GM10266 (cell line): ENCODE measurements at regions not wholly inside any gene's neighbourhood (a gene's known extent, or its start where the extent isn't known, plus 50 kb on each side); places are given as distances from the start of the nearest gene placed in this dataset.
A peak's percentile ranks its signal among the peaks of the same experiment; 100 is the strongest.

Source experiments
- DNase-seq: peaks from one replicate; pipeline ENCODE4 v3.0.0; 2012; ENCODE audit errors: extremely low spot score
- TF ChIP-seq, protein P1 (sequence below): IDR thresholded peaks from 2 replicates; pipeline ENCODE4 v1.5.1; 2012; ENCODE audit warnings: mild to moderate bottlenecking, low read depth; ENCODE audit not compliant: control insufficient read depth, insufficient read depth; ENCODE audit errors: missing control alignments

DNA sequence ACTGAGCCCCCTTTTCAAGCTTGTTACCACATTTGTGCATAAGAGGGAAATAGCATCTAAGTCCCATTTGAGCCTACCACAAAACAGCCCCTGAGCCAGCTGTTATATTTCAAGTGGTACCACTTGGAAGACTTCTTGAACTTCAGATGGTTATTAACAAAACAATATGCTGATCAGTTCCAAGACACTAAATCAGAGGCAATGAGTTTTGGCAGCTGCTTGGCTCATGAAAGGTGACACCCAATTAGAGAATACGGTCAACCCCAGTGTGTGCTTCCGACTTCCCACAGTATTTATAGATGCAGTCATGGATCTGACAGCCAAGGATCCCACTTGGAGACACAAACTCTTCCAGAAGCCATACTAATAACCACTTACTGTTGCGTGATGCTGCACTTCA is 469.6 kb upstream of the PPP2R3A start:
- TF ChIP-seq, protein P1, sequence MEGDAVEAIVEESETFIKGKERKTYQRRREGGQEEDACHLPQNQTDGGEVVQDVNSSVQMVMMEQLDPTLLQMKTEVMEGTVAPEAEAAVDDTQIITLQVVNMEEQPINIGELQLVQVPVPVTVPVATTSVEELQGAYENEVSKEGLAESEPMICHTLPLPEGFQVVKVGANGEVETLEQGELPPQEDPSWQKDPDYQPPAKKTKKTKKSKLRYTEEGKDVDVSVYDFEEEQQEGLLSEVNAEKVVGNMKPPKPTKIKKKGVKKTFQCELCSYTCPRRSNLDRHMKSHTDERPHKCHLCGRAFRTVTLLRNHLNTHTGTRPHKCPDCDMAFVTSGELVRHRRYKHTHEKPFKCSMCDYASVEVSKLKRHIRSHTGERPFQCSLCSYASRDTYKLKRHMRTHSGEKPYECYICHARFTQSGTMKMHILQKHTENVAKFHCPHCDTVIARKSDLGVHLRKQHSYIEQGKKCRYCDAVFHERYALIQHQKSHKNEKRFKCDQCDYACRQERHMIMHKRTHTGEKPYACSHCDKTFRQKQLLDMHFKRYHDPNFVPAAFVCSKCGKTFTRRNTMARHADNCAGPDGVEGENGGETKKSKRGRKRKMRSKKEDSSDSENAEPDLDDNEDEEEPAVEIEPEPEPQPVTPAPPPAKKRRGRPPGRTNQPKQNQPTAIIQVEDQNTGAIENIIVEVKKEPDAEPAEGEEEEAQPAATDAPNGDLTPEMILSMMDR = no peak
- no peak for DNase-seq

DNA sequence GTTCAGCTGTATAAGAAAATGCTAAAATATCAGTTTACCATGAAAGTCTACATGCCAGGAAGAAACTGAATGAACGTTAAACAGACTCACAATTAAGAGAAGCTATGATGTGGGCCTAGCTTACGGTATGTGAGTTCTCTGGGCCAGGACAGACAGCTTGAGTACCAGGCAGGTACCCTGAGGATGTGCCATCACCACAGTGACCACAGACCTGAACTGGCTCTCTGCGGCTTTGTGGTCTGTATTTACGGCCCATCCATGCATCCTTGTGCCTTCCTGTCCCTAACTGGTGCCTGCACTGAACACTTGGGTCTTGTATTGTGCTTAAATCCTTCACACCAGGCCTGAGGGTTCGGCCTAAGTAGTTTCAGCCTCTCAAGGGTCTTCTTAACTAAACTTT is 467.5 kb upstream of the PPP2R3A start:
- TF ChIP-seq, protein P1 = no peak
- no peak for DNase-seq

DNA sequence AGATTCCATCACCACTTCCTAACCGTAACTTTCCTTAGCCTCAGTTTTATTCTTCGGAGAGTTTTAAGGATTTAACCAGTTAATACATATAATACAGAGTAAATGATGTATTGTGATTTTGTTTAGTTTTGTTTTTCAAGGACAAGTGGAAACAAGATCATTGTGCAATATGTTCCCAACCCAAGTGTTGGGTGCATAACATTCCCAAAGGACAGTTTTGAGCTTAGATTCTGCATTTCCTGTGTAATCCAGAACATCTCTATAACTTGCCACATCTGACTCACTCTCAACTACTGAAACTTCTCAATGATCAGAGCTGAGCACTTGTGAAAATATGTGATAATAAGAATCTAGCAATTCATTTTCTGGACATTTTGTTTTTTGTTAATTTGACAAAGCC is 466.1 kb upstream of the PPP2R3A start:
- DNase-seq = no peak
- TF ChIP-seq, protein P1 = no peak

DNA sequence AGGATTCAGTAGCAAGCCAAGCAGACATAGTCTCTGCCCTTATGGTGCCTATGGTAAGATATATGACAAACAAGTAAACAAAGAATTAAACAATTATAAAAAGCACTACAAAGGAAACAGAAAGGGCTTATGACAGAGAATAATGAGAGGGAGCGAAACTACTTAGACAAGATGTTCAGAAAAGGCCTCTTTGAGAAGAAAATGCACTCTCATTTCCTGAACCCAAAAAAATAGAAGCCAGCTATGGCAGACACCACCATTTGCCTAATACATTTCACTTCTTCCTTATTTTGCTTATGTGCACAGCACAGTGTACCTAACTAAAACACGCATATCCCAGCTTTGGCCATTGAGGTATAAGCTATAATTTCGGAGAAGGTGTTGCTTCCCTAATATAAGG is 465.5 kb upstream of the PPP2R3A start:
- no peak for DNase-seq
- TF ChIP-seq, protein P1 = no peak

DNA sequence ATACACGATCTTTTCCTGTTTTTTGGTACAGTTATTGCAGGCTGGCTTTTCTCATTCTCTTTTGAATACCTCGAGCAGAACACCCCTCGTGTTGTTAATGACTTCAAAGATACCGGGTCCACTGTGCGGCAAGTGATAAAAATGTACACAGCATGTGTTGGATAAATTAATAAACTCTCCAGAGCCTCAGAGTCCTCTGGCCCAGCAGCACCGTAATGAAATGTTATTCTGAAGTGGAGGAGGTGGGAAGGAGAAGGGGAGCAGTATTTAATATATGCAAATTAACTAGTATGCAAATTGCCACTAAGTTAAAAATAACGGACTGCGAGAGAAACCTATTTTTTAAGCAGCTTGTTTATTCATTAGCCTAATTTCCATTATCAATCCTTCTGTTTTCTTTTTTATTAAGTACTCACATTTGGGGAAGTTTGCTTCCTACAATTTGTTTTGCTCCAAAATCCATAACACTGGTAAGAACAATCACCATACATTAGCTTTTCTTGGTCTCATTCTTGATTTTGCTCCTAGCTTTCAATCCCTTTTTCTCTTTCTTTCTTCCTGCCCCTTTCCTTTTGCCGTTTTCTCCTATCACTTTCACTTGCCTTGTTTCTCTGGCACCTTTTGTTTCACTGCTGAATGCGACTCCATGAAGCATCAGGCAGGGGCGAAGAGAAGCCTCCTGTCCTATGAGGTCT is 462.3 kb upstream of the PPP2R3A start:
- no peak for DNase-seq
- TF ChIP-seq, protein P1 = no peak

DNA sequence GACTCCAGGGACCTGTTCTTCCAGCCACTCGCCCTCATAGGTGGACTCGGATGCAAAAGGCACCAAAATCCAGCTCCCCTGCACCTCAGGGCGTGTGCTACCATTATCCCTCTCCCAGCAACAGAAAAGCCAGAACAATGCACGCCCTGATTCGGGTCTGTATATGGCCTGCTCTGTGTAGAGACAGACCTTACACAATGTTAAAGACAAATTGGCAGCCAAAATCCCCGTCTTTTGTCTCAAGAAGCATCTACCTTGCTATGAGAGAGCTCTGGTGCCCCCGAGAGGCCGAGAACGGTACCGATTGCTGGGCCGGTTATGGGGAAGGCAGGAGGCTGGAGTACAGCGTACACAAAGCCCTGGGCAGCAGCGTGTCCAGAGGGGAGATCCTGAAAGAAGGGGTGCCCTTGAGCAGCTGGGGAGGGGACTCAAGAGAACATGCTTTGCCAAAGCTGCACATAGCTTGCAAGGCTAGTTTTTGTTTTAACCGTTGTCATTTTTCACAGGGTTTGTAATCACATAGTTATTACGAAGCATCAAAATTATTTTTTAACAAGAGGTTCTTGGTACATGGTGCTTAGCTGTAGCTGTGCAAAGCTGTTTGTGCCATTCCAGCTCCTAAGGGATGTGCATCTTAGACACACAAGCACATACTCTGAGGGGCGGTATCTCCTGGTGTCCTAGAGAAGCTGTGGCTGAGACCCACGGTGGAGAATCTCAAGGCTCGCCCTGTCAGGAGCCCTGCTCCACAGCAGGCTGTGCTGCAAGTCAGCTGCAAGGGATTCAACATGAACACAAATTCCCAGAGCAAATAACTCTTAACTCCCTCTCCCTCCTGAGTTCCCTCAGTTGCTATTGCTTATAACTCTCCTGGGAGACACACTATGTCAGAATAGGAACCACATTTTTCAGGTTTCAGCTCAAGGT is 461.5 kb upstream of the PPP2R3A start:
- TF ChIP-seq, protein P1 = peak; percentile 55
- DNase-seq = peak; percentile 43
